GM12878 (cell line): ENCODE measurements at regions not wholly inside any gene's neighbourhood (a gene's known extent, or its start where the extent isn't known, plus 50 kb on each side); places are given as distances from the start of the nearest gene placed in this dataset.

ENCODE experiments used
- ATAC-seq: fragments of 200-7000 bp; cut with Tn5 transposase; 3 replicates; pipeline ENCODE4 v1.9.1; 2020; ENCODE audit warnings: mild to moderate bottlenecking, moderate library complexity
- BruUV-seq: library from RNA; stranded (reverse); fragments of 400-500 nt; replicated peaks from 2 replicates; lab custom pipeline; 2021; lab: Mats Ljungman, UMichigan
- CTCF ChIA-PET: fragments of 300-600 bp; sonication (Branson Sonifier 250); formaldehyde crosslinking; extraction: SDS; loops from one replicate; lab custom pipeline; 2021; ENCODE audit warnings: inconsistent platforms; lab: Yijun Ruan, JAX
- POLR2A ChIA-PET: fragments of 350-600 bp; formaldehyde crosslinking; extraction: SDS; loops from one replicate; lab custom pipeline; 2021; ENCODE audit warnings: inconsistent platforms; lab: Charles Lee
- RAD21 ChIA-PET: fragments of 300-600 bp; sonication (Branson Sonifier 250); formaldehyde crosslinking; loops from one replicate; lab custom pipeline; 2023; ENCODE audit warnings: antibody characterized with exemption; ENCODE audit not compliant: unreplicated experiment; lab: Charles Lee
- SMC1A ChIA-PET: fragments of 300-600 bp; sonication (Branson Sonifier 250); formaldehyde crosslinking; loops from one replicate; lab custom pipeline; 2023; ENCODE audit not compliant: unreplicated experiment, uncharacterized antibody; lab: Charles Lee
- DNase-seq: peaks from one replicate; pipeline ENCODE4 v3.0.0-alpha.2; 2011; ENCODE audit warnings: low read depth, low spot score
- FAIRE-seq: peaks from 3 replicates; lab custom pipeline; 2011; peaks lifted over from hg19 to GRCh38; lab: Jason Lieb, UNC
- H2AFZ ChIP-seq: 2 replicates; pipeline ENCODE4 v1.6.0; 2011; ENCODE audit warnings: low read depth, low read length, control low read depth; ENCODE audit not compliant: control insufficient read depth
- H3K27ac ChIP-seq: 2 replicates; pipeline ENCODE4 v1.5.1; 2011; ENCODE audit warnings: control low read depth; ENCODE audit not compliant: control insufficient read depth, insufficient read depth
- H3K27me3 ChIP-seq, 2 experiments: replicated peaks in 1 of 2; 2 replicates each; pipeline versions ENCODE4 v1.6.0 to v1.6.1; 2011; ENCODE audit warnings: low read length in 1 of 2; ENCODE audit not compliant: control insufficient read depth in 2 of 2, insufficient read depth in 2 of 2
- H3K36me3 ChIP-seq, 2 experiments: 2 replicates each; pipeline ENCODE4 v1.5.1; 2011; ENCODE audit warnings: low read length in 1 of 2; ENCODE audit not compliant: control insufficient read depth in 2 of 2, insufficient read depth in 2 of 2
- H3K4me1 ChIP-seq: 2 replicates; pipeline ENCODE4 v1.6.1; 2011; ENCODE audit warnings: mild to moderate bottlenecking, low read length, moderate library complexity, mixed read lengths; ENCODE audit not compliant: control insufficient read depth, insufficient read depth
- H3K4me2 ChIP-seq: 2 replicates; pipeline ENCODE4 v1.6.0; 2011; ENCODE audit warnings: control low read depth; ENCODE audit not compliant: control insufficient read depth, insufficient read depth
- H3K4me3 ChIP-seq: fragments of 200-600 bp; sonication (generic); 2 replicates; pipeline ENCODE4 v1.5.1; 2016
- H3K79me2 ChIP-seq: 2 replicates; pipeline ENCODE4 v1.6.0; 2011; ENCODE audit warnings: low read length; ENCODE audit not compliant: control insufficient read depth, insufficient read depth
- H3K9ac ChIP-seq: 2 replicates; pipeline ENCODE4 v1.8.0; 2011; ENCODE audit warnings: low read length, control low read depth, mixed read lengths; ENCODE audit not compliant: control insufficient read depth, insufficient read depth
- H3K9me3 ChIP-seq: replicated peaks from 3 replicates; pipeline ENCODE4 v1.5.1; 2011; ENCODE audit warnings: mild to moderate bottlenecking, low read length; ENCODE audit not compliant: control insufficient read depth, insufficient read depth
- H4K20me1 ChIP-seq: 2 replicates; pipeline ENCODE4 v1.6.0; 2011; ENCODE audit not compliant: control insufficient read depth, insufficient read depth
- FOS ChIP-seq: IDR thresholded peaks from 3 replicates; pipeline ENCODE4 v1.6.1; 2011; ENCODE audit warnings: borderline replicate concordance; ENCODE audit not compliant: insufficient read length; ENCODE audit errors: extremely low read depth
- FOXK2 ChIP-seq: fragments of 450-650 bp; IDR thresholded peaks from 2 replicates; pipeline ENCODE4 v1.6.1; 2017; ENCODE audit warnings: mild to moderate bottlenecking, moderate library complexity
- IKZF1 ChIP-seq: fragments of 450-650 bp; conservative IDR thresholded peaks from 2 replicates; pipeline ENCODE4 v1.6.1; 2017; ENCODE audit warnings: antibody characterized with exemption, mild to moderate bottlenecking
- MYB ChIP-seq: fragments of 150-350 bp; IDR thresholded peaks from 2 replicates; pipeline ENCODE4 v1.6.1; 2014; ENCODE audit warnings: mild to moderate bottlenecking, low read depth, low read length, borderline replicate concordance
- POLR2A ChIP-seq: IDR thresholded peaks from 2 replicates; pipeline ENCODE4 v1.6.1; 2011; ENCODE audit warnings: low read depth, mild to moderate bottlenecking, low read length
- SUZ12 ChIP-seq: fragments of 200-600 bp; sonication (generic); IDR thresholded peaks from one replicate; pipeline ENCODE4 v1.6.1; 2018; ENCODE audit warnings: antibody characterized with exemption, mild to moderate bottlenecking; ENCODE audit not compliant: unreplicated experiment
- YBX1 ChIP-seq: fragments of 450-650 bp; IDR thresholded peaks from 2 replicates; pipeline ENCODE4 v1.6.1; 2016; ENCODE audit warnings: antibody characterized with exemption
- ZNF217 ChIP-seq: fragments of 450-650 bp; IDR thresholded peaks from 2 replicates; pipeline ENCODE4 v1.6.1; 2017; ENCODE audit warnings: antibody characterized with exemption, mild to moderate bottlenecking
- WGBS: methylation state at CpG from one replicate; pipeline ENCODE4 v1.1.6; 2016; ENCODE audit warnings: low lambda C conversion rate; ENCODE audit not compliant: insufficient replicate concordance, insufficient coverage; ENCODE audit errors: missing lambda C conversion rate; 5-methylcytosine and 5-hydroxymethylcytosine counted together
- in situ Hi-C: fragments of 300-500 bp; cut with MboI; formaldehyde crosslinking; loops from 9 replicates; pipeline ENCODE4 v1.14.3; 2018; ENCODE audit warnings: mixed read lengths
- intact Hi-C: fragments of 100-400 bp; cut with micrococcal nuclease; formaldehyde crosslinking; loops from one replicate; pipeline ENCODE4 v1.14.2; 2022; ENCODE audit not compliant: unreplicated experiment
- TF ChIP-seq, protein P1 (sequence below): IDR thresholded peaks from 2 replicates; pipeline ENCODE4 v1.6.1; 2012; ENCODE audit warnings: low read depth, low read length, improper control_type of control experiment
- TF ChIP-seq, protein P2 (sequence below): fragments of 450-650 bp; IDR thresholded peaks from 2 replicates; pipeline ENCODE4 v1.6.1; 2014; ENCODE audit warnings: mild to moderate bottlenecking
- TF ChIP-seq, protein P3 (sequence below): fragments of 450-650 bp; IDR thresholded peaks from 2 replicates; pipeline ENCODE4 v1.6.1; 2017; ENCODE audit warnings: mild to moderate bottlenecking, moderate library complexity
- TF ChIP-seq, protein P4 (sequence below): fragments of 450-650 bp; IDR thresholded peaks from 2 replicates; pipeline ENCODE4 v1.6.1; 2016; ENCODE audit warnings: mild to moderate bottlenecking
- TF ChIP-seq, protein P5 (sequence below): IDR thresholded peaks from 2 replicates; pipeline ENCODE4 v1.6.1; 2011; ENCODE audit warnings: borderline replicate concordance, low read depth, mild to moderate bottlenecking, moderate library complexity, mixed read lengths, low read length; ENCODE audit not compliant: insufficient read depth; ENCODE audit errors: extremely low read length

DNA sequence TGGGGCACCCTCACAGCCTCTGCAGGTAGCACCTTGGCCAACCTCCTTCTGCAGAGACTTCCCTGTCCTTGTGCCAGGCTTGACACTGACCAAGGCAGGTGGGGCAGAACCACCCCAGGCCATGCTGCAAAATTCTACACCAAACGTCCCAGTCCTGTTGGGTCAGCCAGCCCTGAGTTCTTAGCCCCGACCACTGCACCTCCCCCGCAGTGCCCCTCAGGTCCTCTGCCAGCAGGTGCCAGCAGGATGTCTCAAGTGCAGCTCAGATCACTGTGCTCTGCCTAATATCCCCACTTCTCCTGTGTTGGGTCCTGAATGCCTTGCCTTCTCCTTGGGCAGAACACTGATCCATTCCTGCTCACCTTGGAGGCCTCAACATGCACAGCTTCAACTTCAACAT, 999.7 kb downstream of the TBC1D22A start:
- no peaks in the 10 kb centered on the region for H3K4me1 ChIP-seq
- RAD21 ChIA-PET: no interaction called here
- in situ Hi-C loops (no loop called here), intact Hi-C loops (no loop called here)
- TF ChIP-seq, protein P1, sequence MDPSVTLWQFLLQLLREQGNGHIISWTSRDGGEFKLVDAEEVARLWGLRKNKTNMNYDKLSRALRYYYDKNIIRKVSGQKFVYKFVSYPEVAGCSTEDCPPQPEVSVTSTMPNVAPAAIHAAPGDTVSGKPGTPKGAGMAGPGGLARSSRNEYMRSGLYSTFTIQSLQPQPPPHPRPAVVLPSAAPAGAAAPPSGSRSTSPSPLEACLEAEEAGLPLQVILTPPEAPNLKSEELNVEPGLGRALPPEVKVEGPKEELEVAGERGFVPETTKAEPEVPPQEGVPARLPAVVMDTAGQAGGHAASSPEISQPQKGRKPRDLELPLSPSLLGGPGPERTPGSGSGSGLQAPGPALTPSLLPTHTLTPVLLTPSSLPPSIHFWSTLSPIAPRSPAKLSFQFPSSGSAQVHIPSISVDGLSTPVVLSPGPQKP: no peak
- TF ChIP-seq, protein P2, sequence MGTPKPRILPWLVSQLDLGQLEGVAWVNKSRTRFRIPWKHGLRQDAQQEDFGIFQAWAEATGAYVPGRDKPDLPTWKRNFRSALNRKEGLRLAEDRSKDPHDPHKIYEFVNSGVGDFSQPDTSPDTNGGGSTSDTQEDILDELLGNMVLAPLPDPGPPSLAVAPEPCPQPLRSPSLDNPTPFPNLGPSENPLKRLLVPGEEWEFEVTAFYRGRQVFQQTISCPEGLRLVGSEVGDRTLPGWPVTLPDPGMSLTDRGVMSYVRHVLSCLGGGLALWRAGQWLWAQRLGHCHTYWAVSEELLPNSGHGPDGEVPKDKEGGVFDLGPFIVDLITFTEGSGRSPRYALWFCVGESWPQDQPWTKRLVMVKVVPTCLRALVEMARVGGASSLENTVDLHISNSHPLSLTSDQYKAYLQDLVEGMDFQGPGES: no peak
- TF ChIP-seq, protein P3, sequence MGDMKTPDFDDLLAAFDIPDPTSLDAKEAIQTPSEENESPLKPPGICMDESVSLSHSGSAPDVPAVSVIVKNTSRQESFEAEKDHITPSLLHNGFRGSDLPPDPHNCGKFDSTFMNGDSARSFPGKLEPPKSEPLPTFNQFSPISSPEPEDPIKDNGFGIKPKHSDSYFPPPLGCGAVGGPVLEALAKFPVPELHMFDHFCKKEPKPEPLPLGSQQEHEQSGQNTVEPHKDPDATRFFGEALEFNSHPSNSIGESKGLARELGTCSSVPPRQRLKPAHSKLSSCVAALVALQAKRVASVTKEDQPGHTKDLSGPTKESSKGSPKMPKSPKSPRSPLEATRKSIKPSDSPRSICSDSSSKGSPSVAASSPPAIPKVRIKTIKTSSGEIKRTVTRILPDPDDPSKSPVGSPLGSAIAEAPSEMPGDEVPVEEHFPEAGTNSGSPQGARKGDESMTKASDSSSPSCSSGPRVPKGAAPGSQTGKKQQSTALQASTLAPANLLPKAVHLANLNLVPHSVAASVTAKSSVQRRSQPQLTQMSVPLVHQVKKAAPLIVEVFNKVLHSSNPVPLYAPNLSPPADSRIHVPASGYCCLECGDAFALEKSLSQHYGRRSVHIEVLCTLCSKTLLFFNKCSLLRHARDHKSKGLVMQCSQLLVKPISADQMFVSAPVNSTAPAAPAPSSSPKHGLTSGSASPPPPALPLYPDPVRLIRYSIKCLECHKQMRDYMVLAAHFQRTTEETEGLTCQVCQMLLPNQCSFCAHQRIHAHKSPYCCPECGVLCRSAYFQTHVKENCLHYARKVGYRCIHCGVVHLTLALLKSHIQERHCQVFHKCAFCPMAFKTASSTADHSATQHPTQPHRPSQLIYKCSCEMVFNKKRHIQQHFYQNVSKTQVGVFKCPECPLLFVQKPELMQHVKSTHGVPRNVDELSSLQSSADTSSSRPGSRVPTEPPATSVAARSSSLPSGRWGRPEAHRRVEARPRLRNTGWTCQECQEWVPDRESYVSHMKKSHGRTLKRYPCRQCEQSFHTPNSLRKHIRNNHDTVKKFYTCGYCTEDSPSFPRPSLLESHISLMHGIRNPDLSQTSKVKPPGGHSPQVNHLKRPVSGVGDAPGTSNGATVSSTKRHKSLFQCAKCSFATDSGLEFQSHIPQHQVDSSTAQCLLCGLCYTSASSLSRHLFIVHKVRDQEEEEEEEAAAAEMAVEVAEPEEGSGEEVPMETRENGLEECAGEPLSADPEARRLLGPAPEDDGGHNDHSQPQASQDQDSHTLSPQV: no peak
- TF ChIP-seq POLR2A (no peak), MYB (no peak), SUZ12 (no peak), IKZF1 (no peak), FOXK2 (no peak), FOS (no peak), YBX1 (no peak), ZNF217 (no peak)
- TF ChIP-seq, protein P4, sequence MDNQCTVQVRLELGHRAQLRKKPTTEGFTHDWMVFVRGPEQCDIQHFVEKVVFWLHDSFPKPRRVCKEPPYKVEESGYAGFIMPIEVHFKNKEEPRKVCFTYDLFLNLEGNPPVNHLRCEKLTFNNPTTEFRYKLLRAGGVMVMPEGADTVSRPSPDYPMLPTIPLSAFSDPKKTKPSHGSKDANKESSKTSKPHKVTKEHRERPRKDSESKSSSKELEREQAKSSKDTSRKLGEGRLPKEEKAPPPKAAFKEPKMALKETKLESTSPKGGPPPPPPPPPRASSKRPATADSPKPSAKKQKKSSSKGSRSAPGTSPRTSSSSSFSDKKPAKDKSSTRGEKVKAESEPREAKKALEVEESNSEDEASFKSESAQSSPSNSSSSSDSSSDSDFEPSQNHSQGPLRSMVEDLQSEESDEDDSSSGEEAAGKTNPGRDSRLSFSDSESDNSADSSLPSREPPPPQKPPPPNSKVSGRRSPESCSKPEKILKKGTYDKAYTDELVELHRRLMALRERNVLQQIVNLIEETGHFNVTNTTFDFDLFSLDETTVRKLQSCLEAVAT: no peak
- TF ChIP-seq, protein P5, sequence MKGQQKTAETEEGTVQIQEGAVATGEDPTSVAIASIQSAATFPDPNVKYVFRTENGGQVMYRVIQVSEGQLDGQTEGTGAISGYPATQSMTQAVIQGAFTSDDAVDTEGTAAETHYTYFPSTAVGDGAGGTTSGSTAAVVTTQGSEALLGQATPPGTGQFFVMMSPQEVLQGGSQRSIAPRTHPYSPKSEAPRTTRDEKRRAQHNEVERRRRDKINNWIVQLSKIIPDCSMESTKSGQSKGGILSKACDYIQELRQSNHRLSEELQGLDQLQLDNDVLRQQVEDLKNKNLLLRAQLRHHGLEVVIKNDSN: no peak
- H4K20me1 ChIP-seq: no peaks in the 10 kb centered on the region
- no peak overlapping the region for H3K27ac ChIP-seq
- no peaks in the 10 kb centered on the region; a peak in 1 of 4 replicates for H3K27me3 ChIP-seq
- POLR2A ChIA-PET: no interaction called here
- no peaks in the 10 kb centered on the region; the same call in 1 of the 3 replicates for H3K9me3 ChIP-seq
- H3K4me2 ChIP-seq: no peak overlapping the region
- no peaks in the 10 kb centered on the region for H3K79me2 ChIP-seq
- CTCF ChIA-PET: no interaction called here
- H3K36me3 ChIP-seq: no peaks in the 10 kb centered on the region
- DNase-seq (no peak), FAIRE-seq (no peak), ATAC-seq (no peak)
- WGBS: 4% methylated on average over 3 of the region's 3 CpGs
- no peak overlapping the region for H3K9ac ChIP-seq
- no TSS peak for BruUV-seq
- no peak overlapping the region for H2AFZ ChIP-seq
- H3K4me3 ChIP-seq: no peak overlapping the region
- SMC1A ChIA-PET: no interaction called here
